ENCODE measurements at regions not wholly inside any gene's neighbourhood (a gene's known extent, or its start where the extent isn't known, plus 50 kb on each side); places are given as distances from the start of the nearest gene placed in this dataset.

DNA sequence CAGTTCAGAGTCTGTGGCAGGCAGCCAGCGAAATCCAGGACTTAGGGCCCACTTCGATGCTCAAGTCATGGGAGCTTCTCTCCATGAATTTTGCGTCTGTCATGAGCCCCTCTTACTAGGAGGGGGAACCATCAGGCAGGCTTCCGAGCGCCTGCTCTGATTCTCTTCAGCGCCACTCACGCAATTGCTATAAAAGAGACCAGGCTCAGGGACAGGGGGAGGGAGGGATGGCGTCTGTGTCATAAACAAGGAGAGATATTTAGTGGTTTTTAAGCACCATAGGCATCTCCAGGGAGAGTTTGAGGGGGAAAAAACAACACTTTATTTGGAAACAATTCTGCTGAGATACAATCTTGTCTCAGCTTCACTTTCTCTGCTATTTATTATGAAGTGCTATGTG is 60.6 kb downstream of the NAV1 start:
- TF ChIP-seq CTCF (conservative IDR thresholded peaks at IDR 0.05; ENCODE audit: low read depth in 2 of 2) (no peak), ZNF462 (CRISPR knock-in tag; IDR thresholded peaks at IDR 0.05) (no peak), JUNB (IDR thresholded peaks at IDR 0.05; ENCODE audit: unreplicated experiment) (no peak), EZH2phosphoT487 (IDR thresholded peaks at IDR 0.05; ENCODE audit: unreplicated experiment) (no peak), CREB1 (CRISPR knock-in tag; IDR thresholded peaks at IDR 0.05; ENCODE audit: low read depth) (no peak), NANOG (IDR thresholded peaks at IDR 0.05; ENCODE audit: borderline replicate concordance) (no peak), ZNF114 (CRISPR knock-in tag; IDR thresholded peaks at IDR 0.05) (no peak), POLR2AphosphoS5 (IDR thresholded peaks at IDR 0.05; ENCODE audit: low read depth) (no peak), ETS1 (IDR thresholded peaks at IDR 0.05) (no peak)
- no peak overlapping the region for H3K27ac ChIP-seq (ENCODE audit: low read depth)
- no peaks in the 10 kb centered on the region for H3K36me3 Mint-ChIP-seq (ENCODE audit: low read depth)
- H3K9me2 ChIP-seq (ENCODE audit: insufficient read depth): no peaks in the 10 kb centered on the region
- no peak overlapping the region for H2AFZ ChIP-seq
- H3K4me3 ChIP-seq: no peak overlapping the region
- no peak overlapping the region for H3K4me2 ChIP-seq
- peaks cover 17% of the 10 kb centered on the region for H3K27me3 Mint-ChIP-seq (ENCODE audit: insufficient read depth, low read depth, poor library complexity)
- H3K36me3 ChIP-seq (ENCODE audit: insufficient read depth): no peaks in the 10 kb centered on the region
- H3F3A ChIP-seq (replicated peaks; ENCODE audit: low read depth): no peaks in the 10 kb centered on the region
- no peaks in the 10 kb centered on the region for H3K27me3 ChIP-seq (ENCODE audit: insufficient read depth)
- peaks cover under 1% of the 10 kb centered on the region; the same call in 1 of the 2 replicates for H3K4me1 ChIP-seq (ENCODE audit: insufficient read depth)
- no peaks in the 10 kb centered on the region for H4K20me1 ChIP-seq (replicated peaks; ENCODE audit: insufficient read depth)
- peaks cover 5% of the 10 kb centered on the region for H3K4me1 Mint-ChIP-seq
- ATAC-seq: no peak
- no peaks in the 10 kb centered on the region for H3K79me2 ChIP-seq (replicated peaks; ENCODE audit: insufficient read depth)
- H3K4me3 Mint-ChIP-seq: no peak overlapping the region
- no peak overlapping the region for H3K27ac Mint-ChIP-seq
- DNase-seq (ENCODE audit: low spot score): no peak
- no peaks in the 10 kb centered on the region for H3K9me3 Mint-ChIP-seq
